ENCODE measurements at regions not wholly inside any gene's neighbourhood (a gene's known extent, or its start where the extent isn't known, plus 50 kb on each side); places are given as distances from the start of the nearest gene placed in this dataset.

DNA sequence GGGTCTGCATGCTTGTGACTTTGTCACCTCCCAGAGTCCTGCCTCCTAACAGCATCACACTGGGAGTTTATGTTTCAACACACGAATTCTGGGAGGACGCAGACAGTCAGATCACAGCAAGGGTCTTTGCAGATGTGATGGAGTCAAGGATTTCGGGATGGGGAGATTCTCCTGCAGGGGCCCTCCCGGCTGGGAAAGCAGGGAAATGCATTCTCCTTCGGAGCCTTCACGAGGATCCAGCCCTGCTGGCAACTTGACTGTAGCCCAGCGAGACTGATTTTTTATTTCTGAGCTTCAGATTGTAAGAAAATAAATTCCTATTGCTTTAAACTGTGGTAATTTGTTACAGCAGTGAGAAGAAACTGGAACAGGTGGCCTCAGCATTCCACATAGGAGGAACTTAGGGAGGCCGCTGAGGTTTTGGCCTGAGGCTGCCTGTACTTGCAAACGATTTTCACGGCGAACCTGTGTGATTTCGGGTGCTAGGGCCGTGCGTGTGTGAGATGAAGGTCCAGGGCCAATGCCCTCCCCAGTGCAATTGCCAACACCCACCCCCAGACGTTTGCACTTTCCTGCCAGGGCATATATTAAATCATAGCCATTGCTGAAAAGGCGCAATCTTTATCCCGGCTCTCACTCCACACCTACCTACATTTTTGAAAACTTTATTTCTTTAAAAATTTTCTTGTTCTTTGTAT lies 79.8 kb downstream of the ASB1 start:
- no peak overlapping the region for H3K27ac Mint-ChIP-seq
- no peak for DNase-seq
- H3K36me3 Mint-ChIP-seq (ENCODE audit: low read depth): peaks cover 7% of the 10 kb centered on the region
- peaks cover 10% of the 10 kb centered on the region for H3K9me3 Mint-ChIP-seq
- H3K27me3 Mint-ChIP-seq (ENCODE audit: low read depth, poor library complexity): no peaks in the 10 kb centered on the region
- H3K4me1 Mint-ChIP-seq: peaks cover 76% of the 10 kb centered on the region
- TF ChIP-seq, protein P1, sequence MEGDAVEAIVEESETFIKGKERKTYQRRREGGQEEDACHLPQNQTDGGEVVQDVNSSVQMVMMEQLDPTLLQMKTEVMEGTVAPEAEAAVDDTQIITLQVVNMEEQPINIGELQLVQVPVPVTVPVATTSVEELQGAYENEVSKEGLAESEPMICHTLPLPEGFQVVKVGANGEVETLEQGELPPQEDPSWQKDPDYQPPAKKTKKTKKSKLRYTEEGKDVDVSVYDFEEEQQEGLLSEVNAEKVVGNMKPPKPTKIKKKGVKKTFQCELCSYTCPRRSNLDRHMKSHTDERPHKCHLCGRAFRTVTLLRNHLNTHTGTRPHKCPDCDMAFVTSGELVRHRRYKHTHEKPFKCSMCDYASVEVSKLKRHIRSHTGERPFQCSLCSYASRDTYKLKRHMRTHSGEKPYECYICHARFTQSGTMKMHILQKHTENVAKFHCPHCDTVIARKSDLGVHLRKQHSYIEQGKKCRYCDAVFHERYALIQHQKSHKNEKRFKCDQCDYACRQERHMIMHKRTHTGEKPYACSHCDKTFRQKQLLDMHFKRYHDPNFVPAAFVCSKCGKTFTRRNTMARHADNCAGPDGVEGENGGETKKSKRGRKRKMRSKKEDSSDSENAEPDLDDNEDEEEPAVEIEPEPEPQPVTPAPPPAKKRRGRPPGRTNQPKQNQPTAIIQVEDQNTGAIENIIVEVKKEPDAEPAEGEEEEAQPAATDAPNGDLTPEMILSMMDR (IDR thresholded peaks at IDR 0.05): no peak
- H3K4me3 Mint-ChIP-seq: no peak overlapping the region

DNA sequence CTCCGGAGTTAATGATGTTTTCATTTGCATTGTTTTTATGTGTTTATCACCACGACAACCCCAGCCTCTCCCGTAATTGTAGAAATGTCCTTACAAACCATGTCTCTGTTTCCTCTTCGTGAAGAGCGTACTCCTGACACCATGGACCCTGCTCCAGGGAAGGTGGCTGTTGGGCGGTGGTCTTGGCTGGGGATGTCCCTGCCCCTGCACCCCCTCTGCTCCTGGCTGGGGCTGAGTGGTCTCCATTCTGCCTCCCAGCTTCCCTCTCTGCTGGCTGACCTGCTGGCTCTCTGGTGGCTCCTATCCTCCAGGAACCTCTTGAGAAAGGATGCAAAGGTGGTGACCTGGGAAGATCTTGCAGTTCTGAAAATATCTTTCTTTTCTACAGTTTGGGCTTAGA lies 81.1 kb downstream of the ASB1 start:
- H3K9me3 Mint-ChIP-seq: peaks cover 10% of the 10 kb centered on the region
- H3K27me3 Mint-ChIP-seq (ENCODE audit: low read depth, poor library complexity): no peaks in the 10 kb centered on the region
- peak overlapping the region; percentile 9 for H3K4me3 Mint-ChIP-seq
- H3K4me1 Mint-ChIP-seq: peaks cover 75% of the 10 kb centered on the region
- TF ChIP-seq, protein P1 (IDR thresholded peaks at IDR 0.05): no peak
- no peak for DNase-seq
- H3K27ac Mint-ChIP-seq: peak overlapping the region; percentile 82
- peaks cover 7% of the 10 kb centered on the region for H3K36me3 Mint-ChIP-seq (ENCODE audit: low read depth)

DNA sequence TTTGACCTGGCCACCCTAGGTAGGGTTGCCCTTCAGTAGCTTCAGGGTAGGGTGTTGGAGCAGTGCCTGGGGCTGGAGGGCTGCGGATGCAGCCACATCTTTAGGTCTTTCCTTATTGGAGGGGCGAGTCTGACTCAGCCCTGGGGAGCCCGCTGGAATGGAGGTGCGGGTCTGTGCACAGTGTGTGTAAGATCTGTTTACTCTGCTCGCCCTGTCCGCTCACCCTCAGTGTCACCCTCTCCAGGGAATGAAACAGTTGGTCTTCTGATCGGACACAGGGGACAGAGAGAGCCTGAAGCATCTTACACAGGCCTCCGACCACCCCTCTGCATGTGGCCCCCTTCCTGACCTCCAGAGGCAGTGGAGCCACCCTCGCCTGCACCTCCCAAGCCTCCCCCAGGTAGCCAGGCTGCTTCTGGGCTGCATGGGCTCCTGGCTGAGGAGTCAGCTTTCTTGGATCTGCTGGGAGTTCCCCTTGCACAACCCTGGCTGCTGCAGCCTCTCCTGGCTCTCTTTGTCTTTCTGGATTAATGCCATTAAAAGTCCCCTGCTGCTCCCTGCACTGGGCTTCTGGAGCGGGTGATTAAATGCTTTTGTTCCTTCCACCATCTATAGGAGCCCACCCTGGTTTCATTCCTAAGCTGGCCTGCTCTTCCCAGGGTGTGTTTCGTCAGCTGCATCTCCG lies 82.6 kb downstream of the ASB1 start:
- Mint-ChIP-seq H3K27me3 (ENCODE audit: low read depth, poor library complexity) (no peaks in the 10 kb centered on the region), H3K9me3 (peaks cover 10% of the 10 kb centered on the region), H3K27ac (peak overlapping the region; percentile 65), H3K36me3 (ENCODE audit: low read depth) (peaks cover 7% of the 10 kb centered on the region), H3K4me1 (peaks cover 61% of the 10 kb centered on the region), H3K4me3 (peak overlapping the region; percentile 37)
- TF ChIP-seq, protein P1 (IDR thresholded peaks at IDR 0.05): no peak
- no peak for DNase-seq

DNA sequence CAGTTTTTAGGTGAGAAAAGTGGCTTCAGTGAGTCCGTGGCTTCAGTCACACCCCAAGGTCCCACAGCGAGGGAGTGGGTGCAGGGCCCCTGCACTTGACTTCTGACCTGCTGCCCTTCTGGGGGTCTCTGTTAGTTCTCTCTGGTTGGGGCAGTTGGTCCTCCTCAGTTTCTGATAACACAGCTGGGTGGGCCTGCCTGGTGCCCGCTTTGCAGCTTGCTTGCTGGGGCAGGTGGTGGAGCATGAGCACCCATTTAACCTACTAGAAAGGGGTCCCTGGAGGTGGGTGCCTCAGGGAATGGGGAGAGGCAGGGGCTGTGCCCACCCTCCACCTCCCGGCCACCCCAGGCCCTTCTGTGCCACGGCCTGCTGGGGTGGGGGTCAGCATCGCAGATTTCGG lies 83.2 kb downstream of the ASB1 start:
- no peaks in the 10 kb centered on the region for H3K27me3 Mint-ChIP-seq (ENCODE audit: low read depth, poor library complexity)
- peaks cover 10% of the 10 kb centered on the region for H3K36me3 Mint-ChIP-seq (ENCODE audit: low read depth)
- H3K4me3 Mint-ChIP-seq: peak overlapping the region; percentile 37
- H3K4me1 Mint-ChIP-seq: peaks cover 59% of the 10 kb centered on the region
- TF ChIP-seq, protein P1 (IDR thresholded peaks at IDR 0.05): no peak
- H3K9me3 Mint-ChIP-seq: peaks cover 15% of the 10 kb centered on the region
- no peak for DNase-seq
- H3K27ac Mint-ChIP-seq: no peak overlapping the region

DNA sequence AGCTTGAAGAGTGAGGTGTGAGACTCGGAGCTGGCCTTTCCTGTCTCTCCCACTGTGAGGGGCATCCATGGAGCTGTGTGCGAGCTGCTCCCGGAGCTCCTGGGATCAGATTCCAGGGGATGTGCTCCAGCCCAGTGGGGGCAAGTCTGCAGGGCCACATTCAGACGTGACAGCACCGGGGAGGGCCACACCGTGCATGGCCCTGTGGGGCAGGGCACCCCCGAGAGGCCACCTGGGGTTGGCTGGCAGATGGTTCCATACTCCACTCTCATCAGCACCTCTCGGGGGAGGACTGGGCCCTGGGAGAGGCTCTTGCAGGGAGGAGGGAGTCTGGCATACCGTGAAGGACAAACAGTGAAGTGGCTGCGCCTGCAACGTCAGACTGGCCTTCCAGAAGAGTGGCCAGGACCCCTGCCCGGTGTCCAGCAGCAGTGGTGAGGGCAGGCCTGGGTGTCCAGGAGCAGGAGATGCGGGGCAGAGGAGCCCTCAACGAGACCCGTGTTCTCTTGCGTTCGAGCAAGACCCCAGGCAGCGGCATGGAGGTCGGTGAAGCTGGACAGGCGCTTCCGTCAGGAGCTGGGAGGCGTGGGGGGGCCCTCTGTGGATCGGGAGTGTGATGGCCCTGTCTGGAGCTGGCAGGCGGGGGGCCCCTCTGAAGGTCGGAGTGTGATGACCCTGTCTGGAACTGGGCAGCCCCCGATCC lies 84.3 kb downstream of the ASB1 start:
- Mint-ChIP-seq H3K4me3 (no peak overlapping the region), H3K27ac (no peak overlapping the region), H3K4me1 (peaks cover 53% of the 10 kb centered on the region), H3K27me3 (ENCODE audit: low read depth, poor library complexity) (peaks cover 5% of the 10 kb centered on the region), H3K9me3 (peaks cover 16% of the 10 kb centered on the region), H3K36me3 (ENCODE audit: low read depth) (peaks cover 16% of the 10 kb centered on the region)
- no peak for DNase-seq
- TF ChIP-seq, protein P1 (IDR thresholded peaks at IDR 0.05): no peak
